Fibroblast of villous mesenchyme (primary cell): ENCODE measurements at regions not wholly inside any gene's neighbourhood (a gene's known extent, or its start where the extent isn't known, plus 50 kb on each side); places are given as distances from the start of the nearest gene placed in this dataset.
A peak's percentile ranks its signal among the peaks of the same experiment; 100 is the strongest.

ENCODE experiments used
- DNase-seq: peaks from one replicate; pipeline ENCODE4 v3.0.0-alpha.2; 2010; ENCODE audit warnings: low read depth
- H3K4me3 ChIP-seq: 2 replicates; pipeline ENCODE4 v1.5.1; 2011; ENCODE audit warnings: low read depth, mild to moderate bottlenecking, low read length
- TF ChIP-seq, protein P1 (sequence below): IDR thresholded peaks from 2 replicates; pipeline ENCODE4 v1.5.1; 2012; ENCODE audit warnings: low read depth, mild to moderate bottlenecking, low read length; ENCODE audit not compliant: insufficient read depth

- H3K4me3 ChIP-seq, result no peak overlapping the region
- no peak for DNase-seq
- TF ChIP-seq, protein P1, sequence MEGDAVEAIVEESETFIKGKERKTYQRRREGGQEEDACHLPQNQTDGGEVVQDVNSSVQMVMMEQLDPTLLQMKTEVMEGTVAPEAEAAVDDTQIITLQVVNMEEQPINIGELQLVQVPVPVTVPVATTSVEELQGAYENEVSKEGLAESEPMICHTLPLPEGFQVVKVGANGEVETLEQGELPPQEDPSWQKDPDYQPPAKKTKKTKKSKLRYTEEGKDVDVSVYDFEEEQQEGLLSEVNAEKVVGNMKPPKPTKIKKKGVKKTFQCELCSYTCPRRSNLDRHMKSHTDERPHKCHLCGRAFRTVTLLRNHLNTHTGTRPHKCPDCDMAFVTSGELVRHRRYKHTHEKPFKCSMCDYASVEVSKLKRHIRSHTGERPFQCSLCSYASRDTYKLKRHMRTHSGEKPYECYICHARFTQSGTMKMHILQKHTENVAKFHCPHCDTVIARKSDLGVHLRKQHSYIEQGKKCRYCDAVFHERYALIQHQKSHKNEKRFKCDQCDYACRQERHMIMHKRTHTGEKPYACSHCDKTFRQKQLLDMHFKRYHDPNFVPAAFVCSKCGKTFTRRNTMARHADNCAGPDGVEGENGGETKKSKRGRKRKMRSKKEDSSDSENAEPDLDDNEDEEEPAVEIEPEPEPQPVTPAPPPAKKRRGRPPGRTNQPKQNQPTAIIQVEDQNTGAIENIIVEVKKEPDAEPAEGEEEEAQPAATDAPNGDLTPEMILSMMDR, result no peak
Observed at GRCh38 chr4:162700815-162701361, 465.8 kb downstream of the NAF1 start.

DNA sequence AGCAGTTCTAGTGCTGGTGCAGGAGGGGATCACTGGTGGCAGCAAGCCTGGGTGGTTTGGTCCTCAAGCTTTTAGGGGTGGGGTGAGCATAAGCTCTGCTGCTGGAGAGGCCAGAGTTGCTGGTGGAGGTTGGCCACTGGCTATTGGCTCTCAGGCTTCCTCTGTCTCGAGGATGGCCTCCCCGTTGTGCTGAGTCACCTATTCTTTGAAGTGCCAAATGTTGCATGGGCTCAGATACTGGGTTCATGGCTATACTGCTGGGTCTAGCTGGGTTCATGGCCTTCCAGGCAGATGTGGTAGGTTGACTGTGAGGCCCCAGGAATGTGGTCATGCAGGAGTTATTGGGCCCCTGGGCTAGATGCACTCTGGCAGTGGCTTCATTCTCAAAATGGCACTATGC, 466.3 kb downstream of the NAF1 start:
- DNase-seq, result no peak
- TF ChIP-seq, protein P1, result no peak
- H3K4me3 ChIP-seq, result no peak overlapping the region

DNA sequence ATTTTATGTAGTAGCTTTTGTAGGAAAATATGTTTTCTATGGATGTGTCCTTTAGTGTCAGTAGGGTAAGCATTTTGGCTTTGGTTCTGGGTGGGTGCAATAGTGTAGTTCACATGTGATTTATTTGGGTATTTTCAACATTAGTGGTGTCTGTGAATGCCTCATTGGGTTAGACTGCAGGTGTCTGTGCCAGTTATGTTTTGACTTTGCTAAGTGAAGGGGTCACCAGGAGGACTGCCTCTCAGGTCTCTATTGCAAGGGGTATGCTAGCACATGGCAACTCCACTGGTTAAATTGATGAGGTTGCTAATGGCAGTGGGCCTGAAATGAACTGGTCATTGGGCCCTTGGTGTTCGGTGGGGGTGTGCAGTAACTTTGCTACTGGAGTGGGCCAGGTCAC, 467.1 kb downstream of the NAF1 start:
- DNase-seq, result no peak
- H3K4me3 ChIP-seq, result no peak overlapping the region
- TF ChIP-seq, protein P1, result no peak

- DNase-seq, result peak; percentile 14
- TF ChIP-seq, protein P1, result no peak
- no peak overlapping the region for H3K4me3 ChIP-seq
Observed at GRCh38 chr4:162685410-162685809, 481.3 kb downstream of the NAF1 start.

DNA sequence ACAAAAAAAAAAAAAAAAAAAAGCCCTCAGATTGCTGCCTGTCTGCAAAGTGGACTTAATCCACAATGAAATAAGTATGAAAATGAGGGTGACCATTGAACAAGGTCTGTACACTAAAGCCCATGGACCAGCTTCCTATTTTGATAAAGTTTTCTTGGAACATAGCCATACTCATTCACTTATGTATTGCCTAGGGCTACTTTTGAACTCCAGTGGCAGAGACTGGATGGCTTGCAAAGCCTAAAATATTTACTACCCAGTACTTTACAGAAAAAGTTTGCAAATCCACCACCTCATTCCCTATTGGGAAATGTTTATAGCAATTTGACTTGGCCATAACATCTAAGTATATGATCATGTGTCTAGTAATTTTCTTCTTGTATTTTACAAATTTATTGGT, 481.7 kb downstream of the NAF1 start:
- TF ChIP-seq, protein P1, result no peak
- H3K4me3 ChIP-seq, result no peak overlapping the region
- DNase-seq, result peak; percentile 3

DNA sequence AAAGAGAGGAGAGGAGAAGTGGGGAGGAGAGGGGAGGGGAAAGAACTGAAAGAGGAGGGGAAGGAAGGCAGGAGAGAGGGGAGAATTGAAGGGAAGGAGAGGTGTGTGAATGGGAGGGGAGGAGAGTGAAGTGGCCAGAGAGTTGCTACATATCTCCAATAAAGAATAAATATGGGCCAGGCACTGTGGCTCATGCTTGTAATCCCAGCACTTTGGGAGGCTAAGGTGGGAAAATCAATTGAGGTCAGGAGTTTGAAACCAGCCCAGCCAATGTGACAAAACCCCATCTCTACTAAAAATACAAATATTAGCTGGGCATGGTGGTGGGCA, 482.4 kb downstream of the NAF1 start:
- H3K4me3 ChIP-seq, result no peak overlapping the region
- TF ChIP-seq, protein P1, result no peak
- no peak for DNase-seq

- TF ChIP-seq, protein P1, result no peak
- DNase-seq, result peak; percentile 51
Observed at GRCh38 chr4:162683659-162684370, 482.9 kb downstream of the NAF1 start.

More at GRCh38 chr4:162683659-162684370, 482.9 kb downstream of the NAF1 start:
- H3K4me3 ChIP-seq, result no peak overlapping the region
